ENCODE measurements at regions not wholly inside any gene's neighbourhood (a gene's known extent, or its start where the extent isn't known, plus 50 kb on each side); places are given as distances from the start of the nearest gene placed in this dataset.

- DNase-seq = no peak
- H3K36me3 ChIP-seq (ENCODE audit: low read depth, missing control alignments) = no peaks in the 10 kb centered on the region
- intact Hi-C loops (cut with DNase I; ENCODE audit: low total_unique reads) = no loop called here
- no peak overlapping the region for H3K4me3 ChIP-seq
- WGBS, 2 donors = 75 to 76% methylated on average over 5 of the region's 5 CpGs
- no peaks in the 10 kb centered on the region for H3K4me1 ChIP-seq
- no peaks in the 10 kb centered on the region for H3K27me3 ChIP-seq
- no peak overlapping the region for H3K27ac ChIP-seq
- no peaks in the 10 kb centered on the region for H3K9me3 ChIP-seq
- TF ChIP-seq POLR2A (IDR thresholded peaks at IDR 0.05) (no peak), CTCF (IDR thresholded peaks at IDR 0.05) (peak in 1 of 3 experiments; percentile 28)
These were observed 300.6 kb upstream of the KCNH8 start for GRCh38 chr3:18847583-18848197.

GRCh38 chr3:18843983-18844382, 304.3 kb upstream of the KCNH8 start:
- Histone ChIP-seq H3K4me3 (no peak overlapping the region), H3K4me1 (no peaks in the 10 kb centered on the region), H3K9me3 (no peaks in the 10 kb centered on the region), H3K27ac (no peak overlapping the region), H3K36me3 (ENCODE audit: low read depth, missing control alignments) (no peaks in the 10 kb centered on the region), H3K27me3 (no peaks in the 10 kb centered on the region)
- WGBS, 2 donors = 22 to 33% methylated on average over 1 of the region's 1 CpG
- no peak for DNase-seq
- TF ChIP-seq CTCF (IDR thresholded peaks at IDR 0.05) = no peak
- intact Hi-C loops (cut with DNase I; ENCODE audit: low total_unique reads) = no loop called here

GRCh38 chr3:18843188-18843587, 305.1 kb upstream of the KCNH8 start:
- intact Hi-C loops (cut with DNase I; ENCODE audit: low total_unique reads) = no loop called here
- WGBS, 2 donors = 68 to 73% methylated on average over 3 of the region's 3 CpGs

GRCh38 chr3:18841422-18842343, 306.6 kb upstream of the KCNH8 start:
- WGBS, 2 donors = 43 to 45% methylated on average over 6 of the region's 6 CpGs
- H3K27ac ChIP-seq = no peak overlapping the region
- H3K4me3 ChIP-seq = no peak overlapping the region
- no peak for DNase-seq
- H3K9me3 ChIP-seq = no peaks in the 10 kb centered on the region
- intact Hi-C loops (cut with DNase I; ENCODE audit: low total_unique reads) = no loop called here
- H3K36me3 ChIP-seq (ENCODE audit: low read depth, missing control alignments) = no peaks in the 10 kb centered on the region
- no peaks in the 10 kb centered on the region for H3K27me3 ChIP-seq
- TF ChIP-seq CTCF (IDR thresholded peaks at IDR 0.05) (no peak), POLR2A (IDR thresholded peaks at IDR 0.05) (no peak)
- H3K4me1 ChIP-seq = no peaks in the 10 kb centered on the region

More at GRCh38 chr3:18843188-18843587, 305.1 kb upstream of the KCNH8 start:
- no peak for DNase-seq
- H3K9me3 ChIP-seq = no peaks in the 10 kb centered on the region
- H3K27me3 ChIP-seq = no peaks in the 10 kb centered on the region
- no peak overlapping the region for H3K27ac ChIP-seq
- TF ChIP-seq CTCF (IDR thresholded peaks at IDR 0.05) = no peak
- TF ChIP-seq POLR2A (IDR thresholded peaks at IDR 0.05) = no peak
- no peaks in the 10 kb centered on the region for H3K4me1 ChIP-seq
- no peaks in the 10 kb centered on the region for H3K36me3 ChIP-seq (ENCODE audit: low read depth, missing control alignments)
- H3K4me3 ChIP-seq = no peak overlapping the region
